Panc1 (cell line): ENCODE measurements at regions not wholly inside any gene's neighbourhood (a gene's known extent, or its start where the extent isn't known, plus 50 kb on each side); places are given as distances from the start of the nearest gene placed in this dataset.

Source experiments
- ATAC-seq: fragments of 200-7000 bp; cut with Tn5 transposase; 2 replicates; pipeline ENCODE4 v1.9.1; 2020; ENCODE audit warnings: mild to moderate bottlenecking, moderate library complexity
- BruUV-seq: library from RNA; stranded (reverse); fragments of 400-500 nt; replicated peaks from 2 replicates; lab custom pipeline; 2021; lab: Mats Ljungman, UMichigan
- CTCF ChIA-PET: fragments of 300-600 bp; sonication (Branson Sonifier 250); formaldehyde crosslinking; loops from one replicate; lab custom pipeline; 2022; ENCODE audit warnings: antibody characterized with exemption; lab: Charles Lee
- POLR2A ChIA-PET: fragments of 300-600 bp; sonication (Branson Sonifier 250); formaldehyde crosslinking; loops from one replicate; lab custom pipeline; 2022; ENCODE audit warnings: antibody characterized with exemption; lab: Charles Lee
- DNase-seq: peaks from one replicate; pipeline ENCODE4 v3.0.0-alpha.2; 2010; ENCODE audit warnings: low read depth, low spot score
- H3K27ac ChIP-seq: 2 replicates; pipeline ENCODE4 v1.5.1; 2011; ENCODE audit warnings: mild to moderate bottlenecking, low read length, inconsistent platforms
- H3K27me3 ChIP-seq: fragments of 200-500 bp; sonication (Bioruptor generic); 2 replicates; pipeline ENCODE4 v1.6.0; 2014; ENCODE audit warnings: low read length, inconsistent platforms; ENCODE audit not compliant: control insufficient read depth, insufficient read depth
- H3K36me3 ChIP-seq: fragments of 200-500 bp; sonication (Bioruptor generic); 2 replicates; pipeline ENCODE4 v1.5.1; 2014; ENCODE audit warnings: inconsistent platforms, mild to moderate bottlenecking, low read length, moderate library complexity; ENCODE audit not compliant: control insufficient read depth, insufficient read depth
- H3K4me1 ChIP-seq: 2 replicates; pipeline ENCODE4 v1.5.1; 2011; ENCODE audit warnings: inconsistent platforms, mild to moderate bottlenecking, low read length, moderate library complexity; ENCODE audit not compliant: control insufficient read depth, insufficient read depth
- H3K4me3 ChIP-seq, 2 experiments: 2 replicates each; pipeline ENCODE4 v1.5.1; 2011 to 2012; ENCODE audit warnings: low read depth in 2 of 2, low read length in 2 of 2, mild to moderate bottlenecking in 2 of 2, inconsistent platforms in 1 of 2, moderate library complexity in 1 of 2
- H3K9me3 ChIP-seq: fragments of 200-500 bp; sonication (Bioruptor generic); 2 replicates; pipeline ENCODE4 v1.5.1; 2014; ENCODE audit warnings: low read depth, mild to moderate bottlenecking, inconsistent platforms, low read length, moderate library complexity; ENCODE audit not compliant: control insufficient read depth, insufficient read depth
- CTCF ChIP-seq: fragments of 450-650 bp; IDR thresholded peaks from 2 replicates; pipeline ENCODE4 v1.5.1; 2017; ENCODE audit warnings: mild to moderate bottlenecking
- POLR2AphosphoS5 ChIP-seq: IDR thresholded peaks from 2 replicates; pipeline ENCODE4 v1.6.1; 2012; ENCODE audit warnings: mild to moderate bottlenecking, low read depth, low read length, moderate library complexity
- SIN3A ChIP-seq: IDR thresholded peaks from 2 replicates; pipeline ENCODE4 v1.6.1; 2012; ENCODE audit warnings: low read depth, mild to moderate bottlenecking, low read length, moderate library complexity, borderline replicate concordance; ENCODE audit not compliant: insufficient read depth
- TCF7L2 ChIP-seq: IDR thresholded peaks from 2 replicates; pipeline ENCODE4 v1.6.1; 2011; ENCODE audit warnings: mild to moderate bottlenecking, low read depth, low read length, inconsistent platforms
- in situ Hi-C: cut with HindIII; loops from 2 replicates; pipeline ENCODE4 v1.10.0; 2016; ENCODE audit warnings: low sequenced_read_pairs, low pct_unique_long_range_greater_than_20kb
- intact Hi-C: fragments of 100-400 bp; cut with micrococcal nuclease; formaldehyde crosslinking; loops from one replicate; pipeline ENCODE4 v1.10.0; 2022; ENCODE audit not compliant: unreplicated experiment
- TF ChIP-seq, protein P1 (sequence below), 2 experiments: IDR thresholded peaks; 2 replicates each; pipeline ENCODE4 v1.6.1; 2011 to 2012; ENCODE audit warnings: low read depth in 2 of 2, control low read depth in 1 of 2, low read length in 1 of 2, mild to moderate bottlenecking in 1 of 2, moderate library complexity in 1 of 2; ENCODE audit not compliant: insufficient read depth in 1 of 2

DNA sequence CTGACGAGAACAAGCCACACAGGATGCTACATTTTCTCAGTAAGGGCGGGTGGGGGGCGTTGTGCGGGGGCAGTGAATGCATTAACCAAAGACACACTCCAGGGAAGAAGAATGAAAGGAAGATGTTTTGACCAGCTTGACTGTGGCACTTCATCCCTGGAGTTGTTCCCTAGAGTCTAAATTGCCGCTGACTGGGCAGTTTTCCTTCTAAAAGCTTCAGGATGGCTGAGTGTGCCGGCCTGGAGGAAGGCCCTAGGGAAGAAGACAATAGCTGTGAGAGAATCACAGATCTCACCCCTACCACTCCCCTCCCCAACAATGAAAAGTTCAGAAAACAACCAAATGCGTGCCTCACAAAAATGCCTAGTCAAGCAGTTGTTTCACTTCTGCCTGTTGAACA is 67.2 kb downstream of the NKX2-1 start:
- in situ Hi-C loops, result no loop called here
- no peak overlapping the region for H3K27ac ChIP-seq

GRCh38 chr14:36451310-36452065 is 68.5 kb downstream of the NKX2-1 start:
- Histone ChIP-seq H3K27ac (no peak overlapping the region), H3K4me1 (no peaks in the 10 kb centered on the region), H3K9me3 (no peaks in the 10 kb centered on the region), H3K36me3 (no peaks in the 10 kb centered on the region), H3K4me3 (no peak overlapping the region), H3K27me3 (no peaks in the 10 kb centered on the region)
- in situ Hi-C loops (no loop called here), intact Hi-C loops (no loop called here)
- no TSS peak for BruUV-seq
- no peak for TF ChIP-seq POLR2AphosphoS5
- no peak for TF ChIP-seq CTCF
- TF ChIP-seq, protein P1, sequence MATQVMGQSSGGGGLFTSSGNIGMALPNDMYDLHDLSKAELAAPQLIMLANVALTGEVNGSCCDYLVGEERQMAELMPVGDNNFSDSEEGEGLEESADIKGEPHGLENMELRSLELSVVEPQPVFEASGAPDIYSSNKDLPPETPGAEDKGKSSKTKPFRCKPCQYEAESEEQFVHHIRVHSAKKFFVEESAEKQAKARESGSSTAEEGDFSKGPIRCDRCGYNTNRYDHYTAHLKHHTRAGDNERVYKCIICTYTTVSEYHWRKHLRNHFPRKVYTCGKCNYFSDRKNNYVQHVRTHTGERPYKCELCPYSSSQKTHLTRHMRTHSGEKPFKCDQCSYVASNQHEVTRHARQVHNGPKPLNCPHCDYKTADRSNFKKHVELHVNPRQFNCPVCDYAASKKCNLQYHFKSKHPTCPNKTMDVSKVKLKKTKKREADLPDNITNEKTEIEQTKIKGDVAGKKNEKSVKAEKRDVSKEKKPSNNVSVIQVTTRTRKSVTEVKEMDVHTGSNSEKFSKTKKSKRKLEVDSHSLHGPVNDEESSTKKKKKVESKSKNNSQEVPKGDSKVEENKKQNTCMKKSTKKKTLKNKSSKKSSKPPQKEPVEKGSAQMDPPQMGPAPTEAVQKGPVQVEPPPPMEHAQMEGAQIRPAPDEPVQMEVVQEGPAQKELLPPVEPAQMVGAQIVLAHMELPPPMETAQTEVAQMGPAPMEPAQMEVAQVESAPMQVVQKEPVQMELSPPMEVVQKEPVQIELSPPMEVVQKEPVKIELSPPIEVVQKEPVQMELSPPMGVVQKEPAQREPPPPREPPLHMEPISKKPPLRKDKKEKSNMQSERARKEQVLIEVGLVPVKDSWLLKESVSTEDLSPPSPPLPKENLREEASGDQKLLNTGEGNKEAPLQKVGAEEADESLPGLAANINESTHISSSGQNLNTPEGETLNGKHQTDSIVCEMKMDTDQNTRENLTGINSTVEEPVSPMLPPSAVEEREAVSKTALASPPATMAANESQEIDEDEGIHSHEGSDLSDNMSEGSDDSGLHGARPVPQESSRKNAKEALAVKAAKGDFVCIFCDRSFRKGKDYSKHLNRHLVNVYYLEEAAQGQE (IDR thresholded peaks at IDR 0.05; ENCODE audit: insufficient read depth in 1 of 2, low read depth in 2 of 2, low read length in 1 of 2), result no peak
- no peak for TF ChIP-seq TCF7L2
- no peak for TF ChIP-seq SIN3A
- ATAC-seq, result no peak
- no peak for DNase-seq
- ChIA-PET POLR2A (no interaction called here), CTCF (no interaction called here)

More for the DNA sequence above, 67.2 kb downstream of the NKX2-1 start:
- ChIA-PET CTCF (no interaction called here), POLR2A (no interaction called here)
- intact Hi-C loops, result no loop called here
- TF ChIP-seq POLR2AphosphoS5 (no peak), TCF7L2 (no peak), CTCF (no peak), SIN3A (no peak)
- TF ChIP-seq, protein P1 (IDR thresholded peaks at IDR 0.05; ENCODE audit: insufficient read depth in 1 of 2, low read depth in 2 of 2, low read length in 1 of 2), result no peak
- BruUV-seq, result no TSS peak
- no peak for ATAC-seq
- DNase-seq, result no peak
- Histone ChIP-seq H3K9me3 (no peaks in the 10 kb centered on the region), H3K4me1 (no peaks in the 10 kb centered on the region), H3K4me3 (no peak overlapping the region), H3K36me3 (no peaks in the 10 kb centered on the region), H3K27me3 (no peaks in the 10 kb centered on the region)
